ENCODE measurements at regions not wholly inside any gene's neighbourhood (a gene's known extent, or its start where the extent isn't known, plus 50 kb on each side); places are given as distances from the start of the nearest gene placed in this dataset.

- TF ChIP-seq, protein P1, sequence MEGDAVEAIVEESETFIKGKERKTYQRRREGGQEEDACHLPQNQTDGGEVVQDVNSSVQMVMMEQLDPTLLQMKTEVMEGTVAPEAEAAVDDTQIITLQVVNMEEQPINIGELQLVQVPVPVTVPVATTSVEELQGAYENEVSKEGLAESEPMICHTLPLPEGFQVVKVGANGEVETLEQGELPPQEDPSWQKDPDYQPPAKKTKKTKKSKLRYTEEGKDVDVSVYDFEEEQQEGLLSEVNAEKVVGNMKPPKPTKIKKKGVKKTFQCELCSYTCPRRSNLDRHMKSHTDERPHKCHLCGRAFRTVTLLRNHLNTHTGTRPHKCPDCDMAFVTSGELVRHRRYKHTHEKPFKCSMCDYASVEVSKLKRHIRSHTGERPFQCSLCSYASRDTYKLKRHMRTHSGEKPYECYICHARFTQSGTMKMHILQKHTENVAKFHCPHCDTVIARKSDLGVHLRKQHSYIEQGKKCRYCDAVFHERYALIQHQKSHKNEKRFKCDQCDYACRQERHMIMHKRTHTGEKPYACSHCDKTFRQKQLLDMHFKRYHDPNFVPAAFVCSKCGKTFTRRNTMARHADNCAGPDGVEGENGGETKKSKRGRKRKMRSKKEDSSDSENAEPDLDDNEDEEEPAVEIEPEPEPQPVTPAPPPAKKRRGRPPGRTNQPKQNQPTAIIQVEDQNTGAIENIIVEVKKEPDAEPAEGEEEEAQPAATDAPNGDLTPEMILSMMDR (IDR thresholded peaks at IDR 0.05): no peak
- TF ChIP-seq POLR2A (IDR thresholded peaks at IDR 0.05): no peak
Observed at GRCh38 chr5:91269198-91269597, 113.9 kb downstream of the ARRDC3 start.
